HepG2 (cell line): ENCODE measurements at regions not wholly inside any gene's neighbourhood (a gene's known extent, or its start where the extent isn't known, plus 50 kb on each side); places are given as distances from the start of the nearest gene placed in this dataset.

Experiments
- ATAC-seq: fragments of 200-7000 bp; cut with Tn5 transposase; 3 replicates; pipeline ENCODE4 v1.9.1; 2020; ENCODE audit warnings: mild to moderate bottlenecking, moderate library complexity
- BruUV-seq: library from RNA; stranded (reverse); fragments of 400-500 nt; replicated peaks from 2 replicates; lab custom pipeline; 2021; lab: Mats Ljungman, UMichigan
- CTCF ChIA-PET: fragments of 300-600 bp; formaldehyde crosslinking; extraction: SDS; loops from one replicate; lab custom pipeline; 2021; ENCODE audit warnings: low total read pairs, inconsistent platforms, low intra/inter-chr PET ratio; lab: Yijun Ruan, JAX
- POLR2A ChIA-PET: fragments of 350-600 bp; sonication (Branson Sonifier 250); formaldehyde crosslinking; loops from one replicate; lab custom pipeline; 2020; ENCODE audit warnings: antibody characterized with exemption, inconsistent platforms; lab: Yijun Ruan, JAX
- DNase-seq: peaks from one replicate; pipeline ENCODE4 v3.0.0-alpha.2; 2015; ENCODE audit warnings: low spot score
- FAIRE-seq: peaks from 3 replicates; lab custom pipeline; 2011; peaks lifted over from hg19 to GRCh38; lab: Jason Lieb, UNC
- H2AFZ ChIP-seq: one replicate; pipeline ENCODE4 v1.6.1; 2011; ENCODE audit warnings: low read length, inconsistent platforms
- H3K27ac ChIP-seq: fragments of 300-600 bp; 3 replicates; pipeline ENCODE4 v1.8.0; 2011; ENCODE audit warnings: mixed run types, mild to moderate bottlenecking, mixed read lengths, low read length, inconsistent platforms; ENCODE audit not compliant: insufficient read depth; ENCODE audit errors: extremely low read length
- H3K27me3 ChIP-seq, 2 experiments: fragments of 200-600 bp in 1 of 2; 2 replicates in 1 of 2; 3 replicates in 1 of 2; pipeline versions ENCODE4 v1.6.0 to v1.8.0; 2011; ENCODE audit warnings: low read length in 2 of 2, mild to moderate bottlenecking in 2 of 2, moderate library complexity in 2 of 2, inconsistent platforms in 1 of 2; ENCODE audit not compliant: insufficient read depth in 2 of 2, control insufficient read depth in 1 of 2
- H3K36me3 ChIP-seq, 2 experiments: fragments of 200-600 bp in 1 of 2; replicated peaks in 1 of 2; 2 replicates in 1 of 2; 3 replicates in 1 of 2; pipeline versions ENCODE4 v1.5.1 to v1.8.0; 2011; ENCODE audit warnings: low read length in 2 of 2, inconsistent platforms in 1 of 2; ENCODE audit not compliant: insufficient read depth in 2 of 2, control insufficient read depth in 1 of 2
- H3K4me1 ChIP-seq: 2 replicates; pipeline ENCODE4 v1.5.1; 2012; ENCODE audit warnings: low read length, inconsistent platforms; ENCODE audit not compliant: insufficient read depth
- H3K4me2 ChIP-seq: 2 replicates; pipeline ENCODE4 v1.6.0; 2011; ENCODE audit warnings: low read depth, low read length, inconsistent platforms
- H3K4me3 ChIP-seq, 3 experiments: fragments of 200-600 bp in 1 of 3; sonication (generic), shearing (Covaris generic) in 1 of 3; replicated peaks in 1 of 3; 2 replicates each; pipeline ENCODE4 v1.5.1; 2011 to 2016; ENCODE audit warnings: low read length in 3 of 3, inconsistent platforms in 2 of 3, low read depth in 2 of 3, mild to moderate bottlenecking in 2 of 3, control low read depth in 1 of 3, mixed read lengths in 1 of 3; ENCODE audit not compliant: insufficient read depth in 1 of 3
- H3K79me2 ChIP-seq: one replicate; pipeline ENCODE4 v1.6.1; 2011; ENCODE audit warnings: low read length, inconsistent platforms; ENCODE audit not compliant: insufficient read depth
- H3K9ac ChIP-seq: 2 replicates; pipeline ENCODE4 v1.6.0; 2011; ENCODE audit warnings: mild to moderate bottlenecking, low read depth, low read length, inconsistent platforms; ENCODE audit not compliant: insufficient read depth
- H3K9me3 ChIP-seq: 2 replicates; pipeline ENCODE4 v1.5.1; 2012; ENCODE audit warnings: mild to moderate bottlenecking, low read length
- H4K20me1 ChIP-seq: 2 replicates; pipeline ENCODE4 v1.6.0; 2011; ENCODE audit warnings: inconsistent platforms, mild to moderate bottlenecking, low read length, moderate library complexity; ENCODE audit not compliant: insufficient read depth
- CEBPG ChIP-seq: IDR thresholded peaks from 2 replicates; pipeline ENCODE4 v1.6.1; 2016
- EHMT2 ChIP-seq: fragments of 200-600 bp; sonication (generic); IDR thresholded peaks from 2 replicates; pipeline ENCODE4 v1.7.0; 2017; ENCODE audit warnings: antibody characterized with exemption, low read depth, low read length, borderline replicate concordance
- NR3C1 ChIP-seq: sonication (generic); formaldehyde crosslinking; IDR thresholded peaks from 2 replicates; pipeline ENCODE4 v1.4.0; 2020; ENCODE audit warnings: missing genetic modification reagents
- RBAK ChIP-seq: sonication (generic); formaldehyde crosslinking; IDR thresholded peaks from 2 replicates; pipeline ENCODE4 v1.5.1; 2020; ENCODE audit warnings: mild to moderate bottlenecking, missing genetic modification reagents
- ZFP82 ChIP-seq: sonication (generic); formaldehyde crosslinking; IDR thresholded peaks from 2 replicates; pipeline ENCODE4 v1.5.1; 2020; ENCODE audit warnings: mild to moderate bottlenecking, missing genetic modification reagents, borderline replicate concordance
- ZNF605 ChIP-seq: sonication (generic); formaldehyde crosslinking; IDR thresholded peaks from 2 replicates; pipeline ENCODE4 v1.8.0; 2022; ENCODE audit warnings: mild to moderate bottlenecking, missing genetic modification reagents
- ZNF7 ChIP-seq: IDR thresholded peaks from 2 replicates; pipeline ENCODE4 v1.6.1; 2016; ENCODE audit warnings: missing biosample characterization, missing genetic modification reagents
- WGBS: methylation state at CpG from one replicate; pipeline ENCODE4 v1.1.6; 2017; ENCODE audit warnings: low lambda C conversion rate; 5-methylcytosine and 5-hydroxymethylcytosine counted together
- in situ Hi-C: cut with HindIII; loops from 2 replicates; pipeline ENCODE4 v1.10.0; 2017; ENCODE audit warnings: low pct_unique_long_range_greater_than_20kb; ENCODE audit not compliant: extremely low pct_ligation_motif_present
- intact Hi-C: fragments of 100-400 bp; cut with micrococcal nuclease; formaldehyde crosslinking; loops from one replicate; pipeline ENCODE4 v1.10.0; 2022; ENCODE audit not compliant: unreplicated experiment
- TF ChIP-seq, protein P1 (sequence below): sonication (generic); formaldehyde crosslinking; IDR thresholded peaks from 2 replicates; pipeline ENCODE4 v1.4.0; 2020; ENCODE audit warnings: missing genetic modification reagents
- TF ChIP-seq, protein P2 (sequence below): fragments of 450-650 bp; IDR thresholded peaks from 2 replicates; pipeline ENCODE4 v1.6.1; 2016
- TF ChIP-seq, protein P3 (sequence below): IDR thresholded peaks from 2 replicates; pipeline ENCODE4 v1.6.1; 2016; ENCODE audit warnings: low read depth
- TF ChIP-seq, protein P4 (sequence below): sonication (generic); formaldehyde crosslinking; conservative IDR thresholded peaks from 2 replicates; pipeline ENCODE4 v1.4.0; 2020; ENCODE audit warnings: missing genetic modification reagents
- TF ChIP-seq, protein P5 (sequence below): sonication (generic); formaldehyde crosslinking; IDR thresholded peaks from 2 replicates; pipeline ENCODE4 v1.5.0; 2020; ENCODE audit warnings: mild to moderate bottlenecking, low read depth, missing genetic modification reagents, borderline replicate concordance
- TF ChIP-seq, protein P6 (sequence below): sonication (generic); formaldehyde crosslinking; IDR thresholded peaks from 2 replicates; pipeline ENCODE4 v1.4.0; 2020; ENCODE audit warnings: mild to moderate bottlenecking, missing genetic modification reagents

DNA sequence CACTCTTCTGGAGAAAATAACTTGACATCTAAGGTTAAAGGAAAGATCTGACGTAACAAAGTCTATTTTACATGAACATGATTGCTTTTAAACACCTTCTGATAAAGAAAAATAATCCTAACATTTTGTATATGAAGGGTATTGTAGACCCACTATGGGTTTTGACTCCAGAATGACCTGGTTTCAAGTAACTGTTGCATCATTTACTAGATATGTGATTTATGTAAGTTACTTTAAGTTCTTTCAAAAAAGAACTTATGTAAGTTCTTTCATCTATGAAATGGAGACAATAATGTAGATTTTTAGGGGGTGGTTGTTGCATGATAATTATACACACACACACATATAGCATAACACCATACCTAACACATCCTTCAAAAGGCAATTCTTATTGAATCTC lies 147.6 kb upstream of the MIR17HG start:
- H3K27ac ChIP-seq, result no peak overlapping the region
- TF ChIP-seq, protein P1, sequence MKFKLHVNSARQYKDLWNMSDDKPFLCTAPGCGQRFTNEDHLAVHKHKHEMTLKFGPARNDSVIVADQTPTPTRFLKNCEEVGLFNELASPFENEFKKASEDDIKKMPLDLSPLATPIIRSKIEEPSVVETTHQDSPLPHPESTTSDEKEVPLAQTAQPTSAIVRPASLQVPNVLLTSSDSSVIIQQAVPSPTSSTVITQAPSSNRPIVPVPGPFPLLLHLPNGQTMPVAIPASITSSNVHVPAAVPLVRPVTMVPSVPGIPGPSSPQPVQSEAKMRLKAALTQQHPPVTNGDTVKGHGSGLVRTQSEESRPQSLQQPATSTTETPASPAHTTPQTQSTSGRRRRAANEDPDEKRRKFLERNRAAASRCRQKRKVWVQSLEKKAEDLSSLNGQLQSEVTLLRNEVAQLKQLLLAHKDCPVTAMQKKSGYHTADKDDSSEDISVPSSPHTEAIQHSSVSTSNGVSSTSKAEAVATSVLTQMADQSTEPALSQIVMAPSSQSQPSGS, result no peak
- TF ChIP-seq, protein P2, sequence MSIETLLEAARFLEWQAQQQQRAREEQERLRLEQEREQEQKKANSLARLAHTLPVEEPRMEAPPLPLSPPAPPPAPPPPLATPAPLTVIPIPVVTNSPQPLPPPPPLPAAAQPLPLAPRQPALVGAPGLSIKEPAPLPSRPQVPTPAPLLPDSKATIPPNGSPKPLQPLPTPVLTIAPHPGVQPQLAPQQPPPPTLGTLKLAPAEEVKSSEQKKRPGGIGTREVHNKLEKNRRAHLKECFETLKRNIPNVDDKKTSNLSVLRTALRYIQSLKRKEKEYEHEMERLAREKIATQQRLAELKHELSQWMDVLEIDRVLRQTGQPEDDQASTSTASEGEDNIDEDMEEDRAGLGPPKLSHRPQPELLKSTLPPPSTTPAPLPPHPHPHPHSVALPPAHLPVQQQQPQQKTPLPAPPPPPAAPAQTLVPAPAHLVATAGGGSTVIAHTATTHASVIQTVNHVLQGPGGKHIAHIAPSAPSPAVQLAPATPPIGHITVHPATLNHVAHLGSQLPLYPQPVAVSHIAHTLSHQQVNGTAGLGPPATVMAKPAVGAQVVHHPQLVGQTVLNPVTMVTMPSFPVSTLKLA, result no peak
- TF ChIP-seq ZFP82 (no peak), EHMT2 (no peak), ZNF7 (CRISPR knock-in tag) (no peak), CEBPG (CRISPR knock-in tag) (no peak), NR3C1 (CRISPR knock-in tag) (no peak), ZNF605 (CRISPR knock-in tag) (no peak), RBAK (CRISPR knock-in tag) (no peak)
- TF ChIP-seq, protein P3, sequence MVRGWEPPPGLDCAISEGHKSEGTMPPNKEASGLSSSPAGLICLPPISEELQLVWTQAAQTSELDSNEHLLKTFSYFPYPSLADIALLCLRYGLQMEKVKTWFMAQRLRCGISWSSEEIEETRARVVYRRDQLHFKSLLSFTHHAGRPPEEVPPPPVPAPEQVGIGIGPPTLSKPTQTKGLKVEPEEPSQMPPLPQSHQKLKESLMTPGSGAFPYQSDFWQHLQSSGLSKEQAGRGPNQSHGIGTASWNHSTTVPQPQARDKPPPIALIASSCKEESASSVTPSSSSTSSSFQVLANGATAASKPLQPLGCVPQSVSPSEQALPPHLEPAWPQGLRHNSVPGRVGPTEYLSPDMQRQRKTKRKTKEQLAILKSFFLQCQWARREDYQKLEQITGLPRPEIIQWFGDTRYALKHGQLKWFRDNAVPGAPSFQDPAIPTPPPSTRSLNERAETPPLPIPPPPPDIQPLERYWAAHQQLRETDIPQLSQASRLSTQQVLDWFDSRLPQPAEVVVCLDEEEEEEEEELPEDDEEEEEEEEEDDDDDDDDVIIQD (CRISPR knock-in tag), result no peak
- TF ChIP-seq, protein P4, sequence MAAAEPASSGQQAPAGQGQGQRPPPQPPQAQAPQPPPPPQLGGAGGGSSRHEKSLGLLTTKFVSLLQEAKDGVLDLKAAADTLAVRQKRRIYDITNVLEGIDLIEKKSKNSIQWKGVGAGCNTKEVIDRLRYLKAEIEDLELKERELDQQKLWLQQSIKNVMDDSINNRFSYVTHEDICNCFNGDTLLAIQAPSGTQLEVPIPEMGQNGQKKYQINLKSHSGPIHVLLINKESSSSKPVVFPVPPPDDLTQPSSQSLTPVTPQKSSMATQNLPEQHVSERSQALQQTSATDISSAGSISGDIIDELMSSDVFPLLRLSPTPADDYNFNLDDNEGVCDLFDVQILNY, result no peak
- TF ChIP-seq, protein P5, sequence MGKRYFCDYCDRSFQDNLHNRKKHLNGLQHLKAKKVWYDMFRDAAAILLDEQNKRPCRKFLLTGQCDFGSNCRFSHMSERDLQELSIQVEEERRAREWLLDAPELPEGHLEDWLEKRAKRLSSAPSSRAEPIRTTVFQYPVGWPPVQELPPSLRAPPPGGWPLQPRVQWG (CRISPR knock-in tag), result no peak
- TF ChIP-seq, protein P6, sequence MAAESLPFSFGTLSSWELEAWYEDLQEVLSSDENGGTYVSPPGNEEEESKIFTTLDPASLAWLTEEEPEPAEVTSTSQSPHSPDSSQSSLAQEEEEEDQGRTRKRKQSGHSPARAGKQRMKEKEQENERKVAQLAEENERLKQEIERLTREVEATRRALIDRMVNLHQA, result no peak
- TF ChIP-seq, all 625 proteins: peak for 0
- no peak for ATAC-seq
- H3K79me2 ChIP-seq, result no peaks in the 10 kb centered on the region
- no peaks in the 10 kb centered on the region for H4K20me1 ChIP-seq
- intact Hi-C loops, result no loop called here
- in situ Hi-C loops, result no loop called here
- no TSS peak for BruUV-seq
- no peaks in the 10 kb centered on the region for H3K9me3 ChIP-seq
- H3K36me3 ChIP-seq, result no peaks in the 10 kb centered on the region
- 0% methylated on average over 1 of the region's 1 CpG for WGBS
- H3K4me2 ChIP-seq, result no peak overlapping the region
- H3K4me1 ChIP-seq, result peaks cover 9% of the 10 kb centered on the region
- H3K27me3 ChIP-seq, result no peaks in the 10 kb centered on the region
- H3K4me3 ChIP-seq, result no peak overlapping the region
- H2AFZ ChIP-seq, result no peak overlapping the region
- DNase-seq, result no peak
- no peak overlapping the region for H3K9ac ChIP-seq
- FAIRE-seq, result no peak
- CTCF ChIA-PET, result no interaction called here
- POLR2A ChIA-PET, result no interaction called here
